Osteoblast (primary cell): ENCODE measurements at regions not wholly inside any gene's neighbourhood (a gene's known extent, or its start where the extent isn't known, plus 50 kb on each side); places are given as distances from the start of the nearest gene placed in this dataset.

ENCODE experiments used
- DNase-seq: peaks from one replicate; pipeline ENCODE4 v3.0.0; 2011; ENCODE audit warnings: low spot score, mixed read lengths; ENCODE audit not compliant: insufficient read length; ENCODE audit errors: missing footprints
- H2AFZ ChIP-seq: 2 replicates; pipeline ENCODE4 v1.6.0; 2011; ENCODE audit warnings: mild to moderate bottlenecking, low read length
- H3K27ac ChIP-seq: 2 replicates; pipeline ENCODE4 v1.5.1; 2011; ENCODE audit warnings: mild to moderate bottlenecking, low read depth, low read length, moderate library complexity
- H3K27me3 ChIP-seq: 2 replicates; pipeline ENCODE4 v1.6.0; 2012; ENCODE audit warnings: mild to moderate bottlenecking, control low read depth, inconsistent platforms, low read length, moderate library complexity; ENCODE audit not compliant: insufficient read depth
- H3K36me3 ChIP-seq: 2 replicates; pipeline ENCODE4 v1.5.1; 2011; ENCODE audit warnings: mild to moderate bottlenecking, low read length, control low read depth, moderate library complexity; ENCODE audit not compliant: insufficient read depth
- H3K4me1 ChIP-seq: 2 replicates; pipeline ENCODE4 v1.5.1; 2011; ENCODE audit warnings: mild to moderate bottlenecking, low read length, control low read depth, moderate library complexity; ENCODE audit not compliant: insufficient read depth
- H3K4me2 ChIP-seq: 2 replicates; pipeline ENCODE4 v1.6.0; 2011; ENCODE audit warnings: mild to moderate bottlenecking, low read length; ENCODE audit not compliant: insufficient read depth
- H3K4me3 ChIP-seq: fragments of 200-600 bp; sonication (generic); 3 replicates; pipeline ENCODE4 v1.5.1; 2012; ENCODE audit warnings: mild to moderate bottlenecking, low read length, inconsistent platforms; ENCODE audit not compliant: insufficient read depth
- H3K79me2 ChIP-seq: 2 replicates; pipeline ENCODE4 v1.6.0; 2012; ENCODE audit warnings: mild to moderate bottlenecking, low read length, control low read depth, inconsistent platforms; ENCODE audit not compliant: insufficient read depth
- H3K9me3 ChIP-seq: 2 replicates; pipeline ENCODE4 v1.5.1; 2011; ENCODE audit warnings: low read depth, low read length, control low read depth
- H4K20me1 ChIP-seq: 2 replicates; pipeline ENCODE4 v1.6.0; 2012; ENCODE audit warnings: mild to moderate bottlenecking, low read length, control low read depth; ENCODE audit not compliant: insufficient read depth
- TF ChIP-seq, protein P1 (sequence below): IDR thresholded peaks from 2 replicates; pipeline ENCODE4 v1.5.1; 2011; ENCODE audit warnings: mild to moderate bottlenecking, low read depth, low read length, moderate library complexity; ENCODE audit errors: extremely low read depth

GRCh38 chr18:27724362-27724761, 452.6 kb downstream of the CDH2 start:
- Histone ChIP-seq H3K79me2 (no peaks in the 10 kb centered on the region), H2AFZ (peak overlapping the region; percentile 35), H3K4me1 (peaks cover 11% of the 10 kb centered on the region), H3K4me3 (no peak overlapping the region), H3K27me3 (no peaks in the 10 kb centered on the region), H4K20me1 (no peaks in the 10 kb centered on the region), H3K36me3 (no peaks in the 10 kb centered on the region), H3K27ac (no peak overlapping the region), H3K9me3 (peaks cover 6% of the 10 kb centered on the region), H3K4me2 (no peak overlapping the region)
- DNase-seq, result no peak
- TF ChIP-seq, protein P1, sequence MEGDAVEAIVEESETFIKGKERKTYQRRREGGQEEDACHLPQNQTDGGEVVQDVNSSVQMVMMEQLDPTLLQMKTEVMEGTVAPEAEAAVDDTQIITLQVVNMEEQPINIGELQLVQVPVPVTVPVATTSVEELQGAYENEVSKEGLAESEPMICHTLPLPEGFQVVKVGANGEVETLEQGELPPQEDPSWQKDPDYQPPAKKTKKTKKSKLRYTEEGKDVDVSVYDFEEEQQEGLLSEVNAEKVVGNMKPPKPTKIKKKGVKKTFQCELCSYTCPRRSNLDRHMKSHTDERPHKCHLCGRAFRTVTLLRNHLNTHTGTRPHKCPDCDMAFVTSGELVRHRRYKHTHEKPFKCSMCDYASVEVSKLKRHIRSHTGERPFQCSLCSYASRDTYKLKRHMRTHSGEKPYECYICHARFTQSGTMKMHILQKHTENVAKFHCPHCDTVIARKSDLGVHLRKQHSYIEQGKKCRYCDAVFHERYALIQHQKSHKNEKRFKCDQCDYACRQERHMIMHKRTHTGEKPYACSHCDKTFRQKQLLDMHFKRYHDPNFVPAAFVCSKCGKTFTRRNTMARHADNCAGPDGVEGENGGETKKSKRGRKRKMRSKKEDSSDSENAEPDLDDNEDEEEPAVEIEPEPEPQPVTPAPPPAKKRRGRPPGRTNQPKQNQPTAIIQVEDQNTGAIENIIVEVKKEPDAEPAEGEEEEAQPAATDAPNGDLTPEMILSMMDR, result no peak

GRCh38 chr18:27723168-27723567, 453.8 kb downstream of the CDH2 start:
- TF ChIP-seq, protein P1, result no peak
- Histone ChIP-seq H3K27me3 (no peaks in the 10 kb centered on the region), H3K27ac (no peak overlapping the region), H2AFZ (peak overlapping the region; percentile 42), H3K36me3 (no peaks in the 10 kb centered on the region), H3K9me3 (peaks cover 3% of the 10 kb centered on the region), H4K20me1 (no peaks in the 10 kb centered on the region), H3K4me2 (peak overlapping the region; percentile 62), H3K4me3 (peak overlapping the region; percentile 13), H3K4me1 (peaks cover 11% of the 10 kb centered on the region), H3K79me2 (no peaks in the 10 kb centered on the region)
- DNase-seq, result no peak

DNA sequence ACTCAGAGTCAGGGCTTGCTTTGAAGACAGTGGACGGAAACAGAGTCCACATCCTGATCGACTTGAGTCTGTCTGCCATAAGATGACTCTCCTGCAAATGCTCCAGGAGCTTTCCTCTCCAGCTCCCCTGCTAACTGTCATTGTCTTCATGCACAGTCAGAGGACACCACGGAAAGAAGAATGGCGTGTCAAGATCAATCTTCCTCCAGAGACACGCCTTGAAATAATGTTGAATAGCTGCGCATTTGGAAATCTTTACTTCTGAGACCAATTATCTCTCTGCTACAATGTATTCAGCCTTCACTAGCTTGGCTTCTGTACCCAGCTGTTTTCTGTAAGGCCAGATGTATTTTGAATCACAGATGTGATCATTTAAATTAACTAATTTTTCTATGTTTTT, 457.2 kb downstream of the CDH2 start:
- H4K20me1 ChIP-seq, result no peaks in the 10 kb centered on the region
- H3K9me3 ChIP-seq, result no peaks in the 10 kb centered on the region
- H3K27ac ChIP-seq, result no peak overlapping the region
- H3K4me1 ChIP-seq, result peaks cover 19% of the 10 kb centered on the region
- no peaks in the 10 kb centered on the region for H3K27me3 ChIP-seq
- H3K36me3 ChIP-seq, result no peaks in the 10 kb centered on the region
- DNase-seq, result no peak
- no peak overlapping the region for H3K4me2 ChIP-seq
- no peak overlapping the region for H2AFZ ChIP-seq
- no peaks in the 10 kb centered on the region for H3K79me2 ChIP-seq
- no peak overlapping the region for H3K4me3 ChIP-seq
- TF ChIP-seq, protein P1, result no peak

- Histone ChIP-seq H3K4me2 (no peak overlapping the region), H4K20me1 (no peaks in the 10 kb centered on the region), H3K27me3 (no peaks in the 10 kb centered on the region), H3K27ac (no peak overlapping the region), H3K4me1 (peaks cover 26% of the 10 kb centered on the region), H3K79me2 (no peaks in the 10 kb centered on the region), H2AFZ (no peak overlapping the region), H3K4me3 (no peak overlapping the region), H3K36me3 (no peaks in the 10 kb centered on the region), H3K9me3 (no peaks in the 10 kb centered on the region)
- no peak for DNase-seq
- TF ChIP-seq, protein P1, result no peak
Measured at GRCh38 chr18:27717816-27718215, 459.1 kb downstream of the CDH2 start.
